Neural cell (in vitro differentiated cells): ENCODE measurements at regions not wholly inside any gene's neighbourhood (a gene's known extent, or its start where the extent isn't known, plus 50 kb on each side); places are given as distances from the start of the nearest gene placed in this dataset.

Source experiments
- EP300 ChIP-seq: fragments of 450-650 bp; conservative IDR thresholded peaks from 2 replicates; pipeline ENCODE4 v1.6.1; 2014; ENCODE audit warnings: antibody characterized with exemption, mild to moderate bottlenecking, moderate library complexity; ENCODE audit not compliant: poor library complexity, severe bottlenecking
- EZH2 ChIP-seq: fragments of 200-600, 300-800 bp; shearing (Covaris generic), sonication (generic); IDR thresholded peaks from 2 replicates; pipeline ENCODE4 v1.6.1; 2014; ENCODE audit warnings: antibody characterized with exemption, low read length, borderline replicate concordance, mild to moderate bottlenecking; ENCODE audit not compliant: insufficient read depth, poor library complexity, severe bottlenecking
- MXI1 ChIP-seq: fragments of 450-650 bp; conservative IDR thresholded peaks from 2 replicates; pipeline ENCODE4 v1.6.1; 2014; ENCODE audit warnings: antibody characterized with exemption, mild to moderate bottlenecking; ENCODE audit not compliant: poor library complexity, severe bottlenecking
- POLR2AphosphoS5 ChIP-seq: IDR thresholded peaks from 2 replicates; pipeline ENCODE4 v1.6.1; 2012
- RAD21 ChIP-seq: fragments of 450-650 bp; conservative IDR thresholded peaks from 2 replicates; pipeline ENCODE4 v1.6.1; 2014; ENCODE audit warnings: antibody characterized with exemption, mild to moderate bottlenecking, moderate library complexity
- SMC3 ChIP-seq: fragments of 450-650 bp; conservative IDR thresholded peaks from 2 replicates; pipeline ENCODE4 v1.6.1; 2014; ENCODE audit warnings: antibody characterized with exemption, mild to moderate bottlenecking, moderate library complexity; ENCODE audit not compliant: poor library complexity
- TAF1 ChIP-seq: IDR thresholded peaks from 2 replicates; pipeline ENCODE4 v1.6.1; 2012; ENCODE audit warnings: low read depth
- TF ChIP-seq, protein P1 (sequence below): fragments of 450-650 bp; IDR thresholded peaks from 2 replicates; pipeline ENCODE4 v1.5.1; 2014; ENCODE audit warnings: antibody characterized with exemption, mild to moderate bottlenecking, moderate library complexity; ENCODE audit not compliant: poor library complexity, severe bottlenecking
- TF ChIP-seq, protein P2 (sequence below): IDR thresholded peaks from 2 replicates; pipeline ENCODE4 v1.6.1; 2012; ENCODE audit warnings: borderline replicate concordance

- TF ChIP-seq, protein P1, sequence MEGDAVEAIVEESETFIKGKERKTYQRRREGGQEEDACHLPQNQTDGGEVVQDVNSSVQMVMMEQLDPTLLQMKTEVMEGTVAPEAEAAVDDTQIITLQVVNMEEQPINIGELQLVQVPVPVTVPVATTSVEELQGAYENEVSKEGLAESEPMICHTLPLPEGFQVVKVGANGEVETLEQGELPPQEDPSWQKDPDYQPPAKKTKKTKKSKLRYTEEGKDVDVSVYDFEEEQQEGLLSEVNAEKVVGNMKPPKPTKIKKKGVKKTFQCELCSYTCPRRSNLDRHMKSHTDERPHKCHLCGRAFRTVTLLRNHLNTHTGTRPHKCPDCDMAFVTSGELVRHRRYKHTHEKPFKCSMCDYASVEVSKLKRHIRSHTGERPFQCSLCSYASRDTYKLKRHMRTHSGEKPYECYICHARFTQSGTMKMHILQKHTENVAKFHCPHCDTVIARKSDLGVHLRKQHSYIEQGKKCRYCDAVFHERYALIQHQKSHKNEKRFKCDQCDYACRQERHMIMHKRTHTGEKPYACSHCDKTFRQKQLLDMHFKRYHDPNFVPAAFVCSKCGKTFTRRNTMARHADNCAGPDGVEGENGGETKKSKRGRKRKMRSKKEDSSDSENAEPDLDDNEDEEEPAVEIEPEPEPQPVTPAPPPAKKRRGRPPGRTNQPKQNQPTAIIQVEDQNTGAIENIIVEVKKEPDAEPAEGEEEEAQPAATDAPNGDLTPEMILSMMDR: no peak
- TF ChIP-seq EZH2 (no peak), TAF1 (no peak), MXI1 (no peak), EP300 (no peak), POLR2AphosphoS5 (no peak), SMC3 (no peak), RAD21 (no peak)
- TF ChIP-seq, protein P2, sequence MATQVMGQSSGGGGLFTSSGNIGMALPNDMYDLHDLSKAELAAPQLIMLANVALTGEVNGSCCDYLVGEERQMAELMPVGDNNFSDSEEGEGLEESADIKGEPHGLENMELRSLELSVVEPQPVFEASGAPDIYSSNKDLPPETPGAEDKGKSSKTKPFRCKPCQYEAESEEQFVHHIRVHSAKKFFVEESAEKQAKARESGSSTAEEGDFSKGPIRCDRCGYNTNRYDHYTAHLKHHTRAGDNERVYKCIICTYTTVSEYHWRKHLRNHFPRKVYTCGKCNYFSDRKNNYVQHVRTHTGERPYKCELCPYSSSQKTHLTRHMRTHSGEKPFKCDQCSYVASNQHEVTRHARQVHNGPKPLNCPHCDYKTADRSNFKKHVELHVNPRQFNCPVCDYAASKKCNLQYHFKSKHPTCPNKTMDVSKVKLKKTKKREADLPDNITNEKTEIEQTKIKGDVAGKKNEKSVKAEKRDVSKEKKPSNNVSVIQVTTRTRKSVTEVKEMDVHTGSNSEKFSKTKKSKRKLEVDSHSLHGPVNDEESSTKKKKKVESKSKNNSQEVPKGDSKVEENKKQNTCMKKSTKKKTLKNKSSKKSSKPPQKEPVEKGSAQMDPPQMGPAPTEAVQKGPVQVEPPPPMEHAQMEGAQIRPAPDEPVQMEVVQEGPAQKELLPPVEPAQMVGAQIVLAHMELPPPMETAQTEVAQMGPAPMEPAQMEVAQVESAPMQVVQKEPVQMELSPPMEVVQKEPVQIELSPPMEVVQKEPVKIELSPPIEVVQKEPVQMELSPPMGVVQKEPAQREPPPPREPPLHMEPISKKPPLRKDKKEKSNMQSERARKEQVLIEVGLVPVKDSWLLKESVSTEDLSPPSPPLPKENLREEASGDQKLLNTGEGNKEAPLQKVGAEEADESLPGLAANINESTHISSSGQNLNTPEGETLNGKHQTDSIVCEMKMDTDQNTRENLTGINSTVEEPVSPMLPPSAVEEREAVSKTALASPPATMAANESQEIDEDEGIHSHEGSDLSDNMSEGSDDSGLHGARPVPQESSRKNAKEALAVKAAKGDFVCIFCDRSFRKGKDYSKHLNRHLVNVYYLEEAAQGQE: no peak
These were observed 473.7 kb upstream of the RPS6KA3 start for GRCh38 chrX:20740443-20740842.
